NCI-H1436 (cell line): ENCODE measurements at regions not wholly inside any gene's neighbourhood (a gene's known extent, or its start where the extent isn't known, plus 50 kb on each side); places are given as distances from the start of the nearest gene placed in this dataset.

Experiments
- DNase-seq: peaks from one replicate; lab custom pipeline; 2025; lab: John Stamatoyannopoulos, UW

DNA sequence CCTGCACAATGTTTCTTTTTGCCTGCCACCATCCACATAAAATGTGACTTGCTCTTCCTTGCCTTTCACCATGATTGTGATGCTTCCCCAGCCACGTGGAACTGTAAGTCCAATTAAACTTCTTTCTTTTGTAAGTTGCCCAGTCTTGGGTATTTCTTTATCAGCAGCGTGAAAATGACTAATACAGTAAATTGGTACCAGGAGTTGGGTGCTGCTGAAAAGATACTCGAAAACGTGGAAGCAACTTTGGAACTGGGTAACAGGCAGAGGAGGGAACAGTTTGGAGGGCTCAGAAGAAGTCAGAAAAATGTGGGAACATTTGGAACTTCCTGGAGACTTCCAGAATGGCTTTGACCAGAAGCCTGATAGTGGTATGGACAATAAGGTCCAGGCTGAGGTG lies 425.3 kb downstream of the GPATCH2 start:
- no peak for DNase-seq

DNA sequence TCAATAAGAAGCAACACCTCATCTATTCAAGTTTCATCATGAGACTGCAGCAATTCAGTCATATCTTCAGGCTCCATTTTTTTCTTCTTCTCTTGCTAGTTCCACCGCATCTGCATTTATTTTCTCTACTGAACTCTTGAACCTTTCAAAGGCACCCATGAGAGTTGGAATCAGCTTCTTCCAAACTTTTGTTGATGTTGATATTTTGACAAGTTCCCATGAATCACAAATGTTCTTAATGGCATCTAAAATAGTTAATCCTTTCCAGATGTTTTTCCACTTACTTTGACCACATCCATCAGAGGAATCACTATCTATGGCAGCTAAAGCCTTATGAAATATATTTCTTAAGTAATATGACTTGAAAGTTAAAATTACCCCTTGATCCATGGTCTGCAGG lies 434.3 kb downstream of the GPATCH2 start:
- DNase-seq = no peak

DNA sequence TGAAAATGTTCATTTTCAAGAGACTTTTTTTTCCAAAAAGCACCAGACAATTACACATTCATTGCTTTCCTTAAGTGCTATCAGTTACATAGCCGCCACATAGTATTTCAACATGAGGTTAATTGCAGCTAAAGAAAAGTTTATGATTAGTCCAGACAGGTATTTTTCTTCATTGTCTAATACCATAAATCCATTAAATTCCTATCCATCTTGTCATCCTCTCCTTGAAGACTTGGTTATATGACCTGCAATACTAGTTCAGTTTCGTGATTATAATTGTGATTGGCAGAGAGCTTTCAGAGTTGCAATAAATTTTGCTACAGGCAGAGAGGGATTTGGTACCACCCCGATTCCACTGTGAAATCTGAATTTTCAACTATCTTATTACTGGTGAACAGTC lies 437.7 kb downstream of the GPATCH2 start:
- no peak for DNase-seq

DNA sequence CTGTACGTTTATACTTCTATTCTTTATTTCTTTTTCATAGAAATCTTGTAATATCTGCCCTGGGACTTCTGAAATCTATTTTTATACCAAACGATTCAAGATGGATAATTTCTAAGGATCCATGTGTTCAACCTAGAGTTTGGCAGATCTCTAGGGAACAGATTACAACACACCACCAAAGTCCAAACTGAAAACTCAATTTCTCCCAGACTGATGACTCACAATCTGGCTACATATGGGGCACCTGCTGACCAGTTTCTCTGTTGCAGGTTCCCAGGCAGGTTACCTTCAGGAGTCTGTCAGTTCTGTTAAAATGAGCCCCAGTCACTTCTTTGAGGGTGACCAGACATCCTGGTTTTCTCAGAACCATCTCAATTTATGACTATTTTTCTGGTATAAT lies 439.4 kb downstream of the GPATCH2 start:
- DNase-seq = no peak

DNA sequence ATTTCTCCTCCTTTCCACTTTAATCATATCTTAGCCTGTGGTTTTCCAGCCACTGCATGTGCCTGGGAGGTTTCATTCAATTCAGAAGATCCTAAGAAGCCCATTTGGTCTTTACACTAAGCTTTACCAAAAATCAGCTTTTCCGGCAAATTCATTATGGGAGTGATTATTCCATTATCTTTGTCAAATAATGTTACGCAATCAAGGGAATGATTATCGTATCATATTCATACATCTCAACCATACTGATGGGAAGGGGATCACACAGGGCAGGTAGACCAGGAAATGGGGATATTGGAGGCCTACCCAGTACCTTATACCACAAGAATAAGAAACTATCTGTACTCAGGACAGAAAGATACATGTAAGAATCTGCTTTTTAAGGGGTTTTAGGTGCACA lies 440.5 kb downstream of the GPATCH2 start:
- DNase-seq = no peak

DNA sequence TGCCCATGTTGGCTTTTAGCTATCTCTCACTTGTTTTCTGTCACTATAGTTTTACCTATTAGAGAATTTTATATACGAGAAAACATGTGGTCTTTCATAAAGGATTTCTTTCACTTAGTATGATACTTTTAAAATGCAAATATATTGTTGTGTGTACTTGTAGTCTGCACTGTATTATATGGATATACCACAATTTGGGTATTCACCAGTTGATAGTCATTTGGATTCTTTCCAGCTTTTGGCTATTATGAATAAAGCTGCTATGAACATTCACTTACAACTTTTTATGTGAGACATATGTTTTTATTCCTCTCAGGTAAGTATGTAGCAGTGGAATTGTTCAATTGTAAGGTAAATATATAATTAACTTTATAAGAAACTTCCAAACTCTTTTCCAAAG lies 441.5 kb downstream of the GPATCH2 start:
- DNase-seq = no peak

DNA sequence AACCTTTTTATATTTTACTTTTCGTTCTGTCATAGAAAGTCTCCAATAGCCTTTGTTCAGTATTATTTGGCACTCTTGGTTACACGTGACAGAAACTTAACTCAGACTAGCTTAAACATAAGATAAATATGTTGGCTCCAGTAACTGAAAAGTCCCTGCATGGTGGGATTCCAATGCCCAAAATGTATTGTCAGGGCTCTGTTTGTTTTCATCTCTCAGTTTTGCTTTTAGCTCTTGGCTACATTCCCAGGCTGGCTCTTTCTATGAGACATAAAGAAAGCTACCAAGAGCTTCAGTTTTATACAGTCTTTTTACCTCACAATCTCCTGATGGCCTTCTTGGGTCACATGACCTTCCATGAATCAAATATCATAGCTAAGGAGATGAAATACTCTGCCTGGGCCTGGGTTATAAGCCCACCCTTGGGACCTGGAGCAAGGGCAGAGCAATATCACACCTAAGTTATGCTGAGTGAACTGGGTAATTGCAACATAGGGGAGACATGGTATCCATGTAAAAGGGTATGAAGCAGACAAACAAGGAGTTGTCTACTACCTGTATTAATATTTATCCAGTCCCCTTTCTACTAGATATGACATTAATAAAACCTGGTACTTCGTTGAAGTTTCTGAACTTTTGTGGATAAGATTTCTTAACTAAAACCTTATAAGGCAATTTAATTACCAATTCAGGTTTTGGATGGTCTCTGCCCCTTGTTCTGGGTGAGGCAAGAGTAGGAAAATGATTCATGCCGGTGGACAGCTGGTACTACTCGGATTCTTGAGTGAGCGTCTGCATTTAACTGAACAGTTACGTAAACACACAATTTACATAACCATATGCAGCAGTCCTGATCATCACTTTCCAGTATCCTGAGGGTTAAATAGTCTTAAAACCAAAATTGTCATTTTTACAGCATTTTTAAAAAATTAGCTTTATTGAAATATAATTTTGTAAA lies 442.3 kb downstream of the GPATCH2 start:
- DNase-seq = no peak

DNA sequence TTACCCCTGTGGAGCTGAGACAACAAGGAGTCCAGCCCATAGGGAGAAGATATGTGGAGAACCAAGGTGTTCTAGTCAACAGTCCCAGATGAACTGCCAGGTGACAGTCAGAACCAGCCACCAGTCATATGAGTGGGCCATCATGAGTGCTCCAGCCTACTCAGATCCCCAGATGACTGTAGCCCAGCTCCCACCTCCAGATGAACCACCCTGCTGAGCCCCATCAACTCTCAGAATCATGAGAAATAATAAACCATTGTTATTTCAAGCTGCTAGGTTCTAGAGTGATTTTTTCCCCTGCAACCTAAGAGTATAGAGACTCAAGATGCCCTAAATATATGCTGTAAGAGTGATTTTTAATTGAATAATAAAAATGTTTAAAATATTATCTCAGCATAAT lies 444.2 kb downstream of the GPATCH2 start:
- no peak for DNase-seq

DNA sequence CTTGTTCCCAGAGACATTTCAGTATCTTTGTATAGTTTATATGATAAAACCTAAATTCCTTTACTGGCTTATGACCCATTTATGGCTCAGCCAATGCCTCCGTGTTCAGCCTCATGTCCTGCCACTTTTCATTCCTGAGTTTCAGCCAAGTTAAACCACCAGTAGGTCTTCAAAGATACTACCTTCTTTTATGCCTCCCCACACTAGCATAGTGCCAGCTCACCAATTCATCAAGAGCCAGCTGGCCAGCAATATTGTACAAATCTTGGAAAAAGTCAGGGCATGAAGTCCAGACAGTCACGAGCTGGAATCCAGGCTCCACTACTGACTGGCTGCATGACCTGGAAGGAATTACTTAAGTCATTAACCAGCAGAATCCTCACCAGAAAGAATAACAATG lies 446.0 kb downstream of the GPATCH2 start:
- no peak for DNase-seq

DNA sequence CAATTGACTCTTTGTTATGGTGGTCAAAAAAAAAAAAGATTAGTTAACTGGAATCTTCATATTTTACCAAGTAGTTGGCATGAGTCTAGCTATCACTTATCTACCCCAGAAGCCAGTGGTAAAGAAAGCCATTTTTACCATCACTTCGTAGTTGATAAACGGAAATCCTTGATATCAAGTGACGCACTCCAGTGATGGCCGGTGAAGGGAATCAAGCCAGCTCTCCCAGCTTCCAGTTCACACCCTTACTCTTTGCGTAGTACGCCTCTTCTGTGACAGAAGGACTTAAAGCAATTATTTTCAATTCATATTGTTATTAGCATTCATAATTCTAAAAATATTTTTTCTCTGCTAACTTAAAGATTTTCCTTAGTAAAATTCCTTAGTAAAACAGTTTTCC lies 447.9 kb downstream of the GPATCH2 start:
- DNase-seq = no peak

DNA sequence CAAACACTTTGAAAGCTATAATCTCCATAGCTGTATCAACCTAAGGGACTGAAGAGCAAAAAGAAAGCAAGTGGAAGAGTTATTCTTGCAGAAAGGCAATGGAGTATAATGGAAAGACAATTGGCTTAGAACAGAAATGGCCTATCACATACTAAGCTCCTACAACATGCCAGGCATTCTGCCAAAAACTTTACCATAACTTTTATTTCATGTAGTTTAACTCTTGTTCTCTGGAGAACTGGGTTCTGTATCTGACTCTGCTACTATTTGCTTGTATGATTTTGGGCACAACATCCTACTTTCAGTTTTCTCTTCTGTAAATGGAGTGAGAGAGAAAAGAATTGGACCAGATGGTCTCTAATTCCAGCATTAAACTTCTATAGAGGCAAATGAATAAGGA lies 449.1 kb downstream of the GPATCH2 start:
- no peak for DNase-seq

DNA sequence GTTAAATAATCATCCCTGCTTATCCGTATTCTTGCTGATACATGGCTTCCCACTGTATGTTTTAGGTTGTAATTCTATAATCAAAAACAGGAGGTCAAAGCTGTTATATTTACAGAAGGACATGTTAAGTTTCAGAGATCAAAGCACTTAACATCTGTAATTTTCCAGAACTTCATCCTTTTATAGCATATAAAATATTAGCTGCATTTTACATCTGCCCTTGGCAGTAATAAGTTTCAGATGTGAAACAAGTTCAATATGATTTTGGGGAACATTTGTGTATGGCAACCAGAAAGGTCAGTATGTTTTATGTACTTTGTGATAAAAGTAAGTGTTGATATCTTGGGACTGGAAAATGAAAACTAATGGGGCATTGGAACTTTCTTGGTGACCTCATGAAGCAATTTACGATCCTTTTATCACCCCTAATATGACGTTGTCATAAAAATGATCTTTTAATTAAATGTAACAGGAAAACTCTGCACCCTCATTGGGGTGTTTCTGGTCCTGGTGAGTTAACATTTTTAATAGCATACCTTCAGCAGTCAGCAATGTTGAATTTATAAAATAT lies 449.6 kb downstream of the GPATCH2 start:
- DNase-seq = no peak

DNA sequence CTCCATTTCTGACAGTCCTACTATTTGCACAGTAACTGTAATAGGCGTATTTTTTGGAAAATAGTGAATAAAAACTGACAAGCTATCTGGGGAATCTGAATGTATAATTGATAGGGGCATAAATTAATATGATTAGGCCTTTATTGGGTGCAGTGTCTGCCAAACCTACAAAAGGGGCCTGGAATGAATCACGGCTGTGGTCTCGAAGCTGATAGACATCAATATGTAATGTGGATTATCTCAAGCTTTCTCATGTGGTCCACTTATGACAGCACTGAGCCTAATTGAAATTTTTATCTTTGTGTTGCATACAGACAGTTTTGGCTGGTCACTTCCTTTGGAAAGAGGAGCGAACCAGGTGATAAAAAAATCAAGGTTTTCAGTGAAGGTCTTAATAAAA lies 450.4 kb downstream of the GPATCH2 start:
- no peak for DNase-seq

DNA sequence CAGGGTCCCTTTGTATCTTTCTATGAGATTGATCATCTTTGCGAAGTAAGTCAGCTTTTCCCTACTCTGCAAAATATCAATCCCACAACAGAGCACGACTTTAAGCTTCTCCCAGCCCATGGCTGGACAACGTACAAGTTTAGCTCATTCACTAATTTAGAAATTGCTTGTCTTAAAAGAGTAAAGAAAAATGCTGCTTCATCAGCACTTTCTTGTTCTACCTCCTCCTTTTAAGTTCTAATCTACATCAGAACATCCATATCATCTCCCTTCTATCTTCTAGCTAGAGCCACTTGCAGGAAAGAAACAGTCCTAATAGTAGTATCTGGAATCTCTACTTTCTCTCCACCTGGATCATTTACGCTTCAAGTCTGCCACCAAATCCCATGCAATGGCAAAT lies 441.2 kb upstream of the ESRRG start:
- no peak for DNase-seq

DNA sequence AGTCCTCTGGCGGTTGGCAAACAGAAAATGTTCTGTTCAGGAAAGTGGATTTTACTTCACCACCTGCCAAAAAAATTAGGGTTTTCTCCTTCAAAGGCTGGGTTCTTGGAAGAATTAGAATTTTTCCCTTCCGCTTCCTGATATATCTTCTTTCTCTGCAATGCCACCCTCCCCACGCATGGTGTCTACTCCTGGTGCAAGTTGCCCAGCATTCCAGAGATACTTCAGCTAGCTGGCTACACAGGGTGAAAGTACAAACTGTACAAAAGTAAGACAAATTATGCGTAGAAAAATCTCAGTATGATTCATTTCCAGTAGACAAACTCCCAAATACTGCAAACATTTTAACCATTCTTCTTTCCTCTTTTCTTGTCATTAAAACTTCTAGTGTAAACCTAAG lies 430.1 kb upstream of the ESRRG start:
- DNase-seq = no peak

DNA sequence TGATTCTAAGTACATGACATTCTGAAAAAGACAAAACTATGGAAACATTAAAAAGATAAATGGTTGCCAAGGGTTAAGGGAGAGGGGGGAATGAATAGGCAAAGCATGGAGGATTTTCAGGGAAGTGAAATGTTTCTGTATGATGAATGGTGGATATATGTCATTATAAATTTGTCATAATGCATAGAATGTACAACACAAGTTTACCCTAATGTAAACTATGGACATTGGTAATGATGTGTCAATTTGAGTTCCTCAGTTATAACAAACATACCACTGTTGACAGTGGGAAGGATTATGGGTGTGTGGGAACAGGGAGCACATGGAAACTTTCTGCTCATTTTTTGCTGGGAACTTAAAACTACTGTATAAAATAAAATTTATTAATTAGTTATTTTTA lies 427.1 kb upstream of the ESRRG start:
- no peak for DNase-seq

DNA sequence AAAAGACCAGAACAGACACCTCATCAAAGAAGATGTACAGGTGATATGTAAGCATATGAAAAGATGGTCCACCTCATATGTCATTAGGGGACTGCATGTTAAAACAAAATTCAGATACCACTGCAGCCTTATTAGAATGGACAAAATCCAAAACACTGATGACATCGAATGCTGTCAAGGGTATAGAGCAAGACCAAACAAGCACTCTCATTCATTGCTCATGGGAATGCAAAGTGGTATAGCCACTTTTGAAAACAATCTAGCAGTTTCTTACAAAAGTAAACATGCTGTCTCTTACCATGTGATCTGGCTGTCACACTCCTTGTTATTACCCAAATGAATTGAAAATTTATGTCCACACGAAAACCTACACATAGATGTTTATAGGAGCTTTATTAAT lies 426.6 kb upstream of the ESRRG start:
- no peak for DNase-seq

DNA sequence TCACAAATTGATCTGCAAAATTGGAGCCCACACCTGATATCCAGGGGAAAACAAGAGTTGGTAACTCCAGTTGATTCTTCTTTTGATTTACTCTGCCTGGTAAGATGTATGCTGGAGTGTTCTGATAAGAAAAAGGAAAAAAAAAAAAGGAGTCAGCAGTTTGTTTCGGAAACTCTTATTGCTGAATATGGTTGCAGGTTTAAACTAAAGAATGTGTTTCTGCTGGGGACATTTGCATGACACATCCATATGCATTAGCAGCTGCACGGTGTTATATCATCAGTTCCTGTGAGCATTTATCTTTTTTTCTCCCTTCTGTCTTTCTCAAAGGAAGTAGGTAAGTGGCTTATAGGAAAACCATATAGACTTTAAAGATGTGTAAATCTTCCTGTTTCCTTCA lies 418.5 kb upstream of the ESRRG start:
- DNase-seq = no peak

DNA sequence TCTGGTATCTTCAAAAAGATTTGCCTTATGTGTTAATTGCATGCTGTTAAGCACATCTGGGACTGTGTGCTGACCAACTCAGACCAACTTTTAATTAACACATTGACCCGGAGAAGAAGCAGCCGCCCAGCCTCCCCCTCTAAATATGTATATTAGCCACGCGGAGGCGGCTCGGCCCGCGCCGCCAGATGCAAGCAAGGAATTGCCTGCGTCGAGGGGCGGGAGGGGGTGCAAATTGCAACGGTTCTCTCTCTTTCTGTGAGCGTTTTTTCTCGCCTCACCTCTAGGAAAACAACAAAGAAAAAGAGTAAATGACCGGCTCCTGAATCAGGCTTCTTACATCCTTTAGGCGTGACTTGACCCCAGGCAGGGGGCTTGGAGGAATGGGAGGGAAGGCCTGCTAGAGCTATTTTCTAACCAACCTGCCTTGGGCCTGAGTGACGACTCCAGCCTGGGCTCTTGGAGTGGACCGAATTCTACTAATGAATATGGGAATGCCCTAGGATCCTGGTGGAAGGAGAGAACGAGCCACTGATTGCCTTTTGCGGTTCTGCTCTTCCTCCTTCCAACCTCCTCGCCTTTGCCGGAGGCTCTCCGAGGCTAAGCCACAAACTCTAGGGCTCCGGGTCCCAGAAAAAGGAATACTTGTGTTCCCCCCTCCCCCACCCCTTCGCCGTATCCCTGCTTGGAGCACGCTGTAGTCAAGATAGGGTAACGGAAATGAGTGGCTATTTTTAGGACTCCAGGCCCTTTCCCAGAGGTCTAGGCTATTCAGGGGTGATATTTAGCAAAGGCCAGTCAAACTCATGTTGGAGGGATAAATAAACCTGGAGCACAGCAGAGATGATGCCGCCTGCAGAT lies 417.0 kb upstream of the ESRRG start:
- DNase-seq = no peak

DNA sequence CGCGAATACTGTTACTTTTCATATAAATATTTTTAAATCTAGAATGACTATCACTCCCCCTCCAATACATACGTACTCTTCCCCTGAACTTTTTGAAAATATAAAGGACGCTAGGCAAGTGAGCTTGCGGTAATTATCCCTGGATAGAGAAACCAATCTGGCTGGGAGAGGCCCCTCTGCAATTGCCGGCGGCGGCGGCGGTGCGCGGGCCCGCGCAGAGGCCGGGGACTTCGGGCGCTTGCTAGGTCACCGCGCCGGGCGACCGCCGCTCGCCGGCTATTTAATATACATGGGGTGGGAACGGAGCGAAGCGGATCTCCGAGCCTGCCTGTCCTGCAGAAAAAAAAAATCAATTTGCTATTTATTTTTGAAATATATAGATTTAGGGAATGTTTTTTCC lies 416.3 kb upstream of the ESRRG start:
- DNase-seq = no peak

DNA sequence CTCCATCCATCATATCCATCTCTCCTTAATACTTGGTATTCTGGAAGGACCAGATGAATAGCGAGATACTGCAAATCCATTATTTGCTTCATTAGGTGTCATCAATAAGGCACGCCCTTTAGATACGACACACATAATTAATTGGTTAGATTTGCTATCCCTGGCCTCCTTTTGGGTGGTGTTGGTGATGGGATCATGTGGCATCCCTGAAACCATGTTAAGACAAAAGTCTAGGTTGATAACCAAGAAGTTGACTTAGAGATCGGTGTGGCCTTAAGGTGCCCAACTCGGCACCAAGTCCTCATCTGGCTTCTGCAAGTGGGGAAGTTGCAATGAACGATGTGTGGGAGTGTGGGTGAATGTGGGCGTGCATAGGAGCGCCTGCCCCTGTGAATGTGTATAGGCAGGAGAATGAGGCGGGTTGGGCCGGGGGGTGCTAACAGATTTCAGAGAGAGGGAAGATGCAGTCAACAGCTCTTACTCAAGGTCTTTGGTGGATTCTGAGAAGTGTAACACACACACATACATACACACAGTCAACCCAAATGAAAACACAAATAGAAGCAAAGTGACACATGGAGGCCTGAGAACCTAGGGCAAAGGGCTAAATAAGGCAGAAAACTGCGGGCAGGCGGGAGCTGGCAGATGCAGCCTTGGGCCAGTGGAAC lies 415.7 kb upstream of the ESRRG start:
- DNase-seq = no peak

DNA sequence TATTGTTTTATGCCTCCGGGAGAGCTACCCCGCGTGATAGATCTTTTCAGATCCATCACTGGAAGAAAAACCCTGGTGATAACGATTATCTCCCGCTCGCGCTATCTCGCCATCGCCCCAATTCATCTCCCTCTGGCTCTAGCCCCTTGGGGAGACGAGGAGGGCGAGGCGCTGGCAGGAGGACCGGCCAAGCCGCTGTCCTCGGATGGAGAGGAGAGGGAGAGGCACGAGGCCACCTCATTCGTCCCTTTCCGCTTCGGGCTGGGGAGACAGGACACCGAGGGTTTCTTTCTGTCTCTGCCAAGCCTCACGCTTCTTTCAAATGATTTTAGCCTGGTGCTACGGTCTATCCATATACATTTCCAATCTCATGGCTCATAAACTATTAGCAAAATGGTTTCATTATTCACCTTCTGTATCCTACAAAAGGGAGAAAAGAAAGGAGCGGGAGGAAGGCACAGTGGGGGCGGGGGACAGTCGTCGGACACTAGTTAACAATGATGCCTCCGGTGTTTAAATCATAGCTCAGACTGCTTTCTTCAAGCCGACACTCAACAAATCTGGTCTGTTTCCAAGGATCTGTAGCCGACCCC lies 415.0 kb upstream of the ESRRG start:
- DNase-seq = no peak
